ENCODE measurements at regions not wholly inside any gene's neighbourhood (a gene's known extent, or its start where the extent isn't known, plus 50 kb on each side); places are given as distances from the start of the nearest gene placed in this dataset.

DNA sequence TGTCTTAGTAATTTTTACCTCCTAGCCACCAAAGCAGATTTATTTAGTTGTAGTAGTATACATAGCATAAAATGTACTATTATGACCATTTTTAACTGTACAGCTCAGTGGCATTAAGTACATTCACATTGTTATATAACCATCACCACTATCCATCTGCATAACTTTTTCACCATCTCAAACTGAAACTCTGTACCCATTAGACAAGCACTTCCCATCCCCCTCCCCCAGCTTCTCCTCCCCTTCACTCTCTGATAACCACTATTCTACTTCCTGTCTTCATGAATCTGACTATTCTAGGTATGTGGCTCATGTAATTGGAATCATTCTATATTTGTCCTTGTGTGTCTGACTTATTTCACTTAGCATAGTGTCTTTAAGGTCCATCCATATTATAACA lies 71.9 kb downstream of the MRPL32 start:
- ATAC-seq = no peak

DNA sequence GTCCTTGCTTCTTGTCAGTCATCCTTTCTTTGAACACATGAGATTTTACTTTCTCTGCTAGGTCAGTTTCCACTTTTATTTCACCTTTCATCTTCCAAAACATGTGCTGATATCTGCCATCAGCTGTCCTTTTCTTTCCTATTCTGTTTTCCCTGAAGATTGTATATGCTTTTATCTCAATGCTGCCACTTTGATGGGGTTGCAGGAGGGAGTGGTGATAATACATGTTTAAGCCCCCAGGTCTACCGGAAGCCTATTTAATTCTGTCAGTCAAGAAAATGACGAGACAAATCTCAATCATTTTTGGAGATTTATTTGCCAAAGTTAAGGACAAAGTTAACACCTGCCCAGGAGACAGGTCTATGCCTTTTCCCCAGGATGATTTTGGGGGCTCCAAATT lies 73.8 kb downstream of the MRPL32 start:
- no peak for ATAC-seq
- H3K27me3 ChIP-seq (ENCODE audit: control insufficient read depth, insufficient read depth, low read length) = no peaks in the 10 kb centered on the region
- H3K9me3 ChIP-seq (ENCODE audit: control insufficient read depth, insufficient read depth, low read depth, low read length) = no peaks in the 10 kb centered on the region
- TF ChIP-seq, protein P1, sequence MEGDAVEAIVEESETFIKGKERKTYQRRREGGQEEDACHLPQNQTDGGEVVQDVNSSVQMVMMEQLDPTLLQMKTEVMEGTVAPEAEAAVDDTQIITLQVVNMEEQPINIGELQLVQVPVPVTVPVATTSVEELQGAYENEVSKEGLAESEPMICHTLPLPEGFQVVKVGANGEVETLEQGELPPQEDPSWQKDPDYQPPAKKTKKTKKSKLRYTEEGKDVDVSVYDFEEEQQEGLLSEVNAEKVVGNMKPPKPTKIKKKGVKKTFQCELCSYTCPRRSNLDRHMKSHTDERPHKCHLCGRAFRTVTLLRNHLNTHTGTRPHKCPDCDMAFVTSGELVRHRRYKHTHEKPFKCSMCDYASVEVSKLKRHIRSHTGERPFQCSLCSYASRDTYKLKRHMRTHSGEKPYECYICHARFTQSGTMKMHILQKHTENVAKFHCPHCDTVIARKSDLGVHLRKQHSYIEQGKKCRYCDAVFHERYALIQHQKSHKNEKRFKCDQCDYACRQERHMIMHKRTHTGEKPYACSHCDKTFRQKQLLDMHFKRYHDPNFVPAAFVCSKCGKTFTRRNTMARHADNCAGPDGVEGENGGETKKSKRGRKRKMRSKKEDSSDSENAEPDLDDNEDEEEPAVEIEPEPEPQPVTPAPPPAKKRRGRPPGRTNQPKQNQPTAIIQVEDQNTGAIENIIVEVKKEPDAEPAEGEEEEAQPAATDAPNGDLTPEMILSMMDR (IDR thresholded peaks at IDR 0.05) = no peak
- TF ChIP-seq, protein P2, sequence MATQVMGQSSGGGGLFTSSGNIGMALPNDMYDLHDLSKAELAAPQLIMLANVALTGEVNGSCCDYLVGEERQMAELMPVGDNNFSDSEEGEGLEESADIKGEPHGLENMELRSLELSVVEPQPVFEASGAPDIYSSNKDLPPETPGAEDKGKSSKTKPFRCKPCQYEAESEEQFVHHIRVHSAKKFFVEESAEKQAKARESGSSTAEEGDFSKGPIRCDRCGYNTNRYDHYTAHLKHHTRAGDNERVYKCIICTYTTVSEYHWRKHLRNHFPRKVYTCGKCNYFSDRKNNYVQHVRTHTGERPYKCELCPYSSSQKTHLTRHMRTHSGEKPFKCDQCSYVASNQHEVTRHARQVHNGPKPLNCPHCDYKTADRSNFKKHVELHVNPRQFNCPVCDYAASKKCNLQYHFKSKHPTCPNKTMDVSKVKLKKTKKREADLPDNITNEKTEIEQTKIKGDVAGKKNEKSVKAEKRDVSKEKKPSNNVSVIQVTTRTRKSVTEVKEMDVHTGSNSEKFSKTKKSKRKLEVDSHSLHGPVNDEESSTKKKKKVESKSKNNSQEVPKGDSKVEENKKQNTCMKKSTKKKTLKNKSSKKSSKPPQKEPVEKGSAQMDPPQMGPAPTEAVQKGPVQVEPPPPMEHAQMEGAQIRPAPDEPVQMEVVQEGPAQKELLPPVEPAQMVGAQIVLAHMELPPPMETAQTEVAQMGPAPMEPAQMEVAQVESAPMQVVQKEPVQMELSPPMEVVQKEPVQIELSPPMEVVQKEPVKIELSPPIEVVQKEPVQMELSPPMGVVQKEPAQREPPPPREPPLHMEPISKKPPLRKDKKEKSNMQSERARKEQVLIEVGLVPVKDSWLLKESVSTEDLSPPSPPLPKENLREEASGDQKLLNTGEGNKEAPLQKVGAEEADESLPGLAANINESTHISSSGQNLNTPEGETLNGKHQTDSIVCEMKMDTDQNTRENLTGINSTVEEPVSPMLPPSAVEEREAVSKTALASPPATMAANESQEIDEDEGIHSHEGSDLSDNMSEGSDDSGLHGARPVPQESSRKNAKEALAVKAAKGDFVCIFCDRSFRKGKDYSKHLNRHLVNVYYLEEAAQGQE (IDR thresholded peaks at IDR 0.05; ENCODE audit: insufficient read depth in 1 of 2, low read depth in 2 of 2, low read length in 1 of 2) = no peak
- no peak for TF ChIP-seq POLR2AphosphoS5 (IDR thresholded peaks at IDR 0.05; ENCODE audit: low read depth, low read length)
- TF ChIP-seq TCF7L2 (IDR thresholded peaks at IDR 0.05; ENCODE audit: low read depth, low read length) = no peak
- TF ChIP-seq SIN3A (IDR thresholded peaks at IDR 0.05; ENCODE audit: borderline replicate concordance, insufficient read depth, low read depth, low read length) = no peak
- no TSS peak for BruUV-seq (replicated peaks)
- no peaks in the 10 kb centered on the region for H3K4me1 ChIP-seq (ENCODE audit: control insufficient read depth, insufficient read depth, low read length)
- H3K27ac ChIP-seq (ENCODE audit: low read length) = no peak overlapping the region
- H3K4me3 ChIP-seq (ENCODE audit: low read depth in 2 of 2, low read length in 2 of 2) = no peak overlapping the region
- CTCF ChIA-PET = no interaction called here
- intact Hi-C loops (cut with micrococcal nuclease; ENCODE audit: unreplicated experiment) (no loop called here), in situ Hi-C loops (cut with HindIII; ENCODE audit: low pct_unique_long_range_greater_than_20kb, low sequenced_read_pairs) (no loop called here)
- DNase-seq (ENCODE audit: low read depth, low spot score) = no peak
- H3K36me3 ChIP-seq (ENCODE audit: control insufficient read depth, insufficient read depth, low read length) = no peaks in the 10 kb centered on the region
- POLR2A ChIA-PET = no interaction called here

More for the DNA sequence above, 71.9 kb downstream of the MRPL32 start:
- H3K27ac ChIP-seq (ENCODE audit: low read length) = no peak overlapping the region
- H3K4me3 ChIP-seq (ENCODE audit: low read depth in 2 of 2, low read length in 2 of 2) = no peak overlapping the region
- no peaks in the 10 kb centered on the region for H3K9me3 ChIP-seq (ENCODE audit: control insufficient read depth, insufficient read depth, low read depth, low read length)
- ChIA-PET POLR2A (interaction anchor here (0.6 kb wide), 1 partner anchor 8 kb away, joined by 4 read pairs; no protein-coding TSS in a partner anchor), CTCF (no interaction called here)
- no peaks in the 10 kb centered on the region for H3K36me3 ChIP-seq (ENCODE audit: control insufficient read depth, insufficient read depth, low read length)
- no TSS peak for BruUV-seq (replicated peaks)
- no peaks in the 10 kb centered on the region for H3K27me3 ChIP-seq (ENCODE audit: control insufficient read depth, insufficient read depth, low read length)
- H3K4me1 ChIP-seq (ENCODE audit: control insufficient read depth, insufficient read depth, low read length) = no peaks in the 10 kb centered on the region
- TF ChIP-seq POLR2AphosphoS5 (IDR thresholded peaks at IDR 0.05; ENCODE audit: low read depth, low read length) (no peak), SIN3A (IDR thresholded peaks at IDR 0.05; ENCODE audit: borderline replicate concordance, insufficient read depth, low read depth, low read length) (no peak), TCF7L2 (IDR thresholded peaks at IDR 0.05; ENCODE audit: low read depth, low read length) (no peak)
- TF ChIP-seq, protein P1 (IDR thresholded peaks at IDR 0.05) = no peak
- TF ChIP-seq, protein P2 (IDR thresholded peaks at IDR 0.05; ENCODE audit: insufficient read depth in 1 of 2, low read depth in 2 of 2, low read length in 1 of 2) = no peak
- DNase-seq (ENCODE audit: low read depth, low spot score) = no peak
- in situ Hi-C loops (cut with HindIII; ENCODE audit: low pct_unique_long_range_greater_than_20kb, low sequenced_read_pairs) = no loop called here
- intact Hi-C loops (cut with micrococcal nuclease; ENCODE audit: unreplicated experiment) = no loop called here
